ENCODE measurements at regions not wholly inside any gene's neighbourhood (a gene's known extent, or its start where the extent isn't known, plus 50 kb on each side); places are given as distances from the start of the nearest gene placed in this dataset.

GRCh38 chr6:47146431-47147174 lies 104.5 kb upstream of the ADGRF1 start:
- intact Hi-C loops (cut with micrococcal nuclease), result no loop called here
- H3K9me3 Mint-ChIP-seq (ENCODE audit: insufficient read depth), result no peaks in the 10 kb centered on the region
- no peaks in the 10 kb centered on the region for H4K20me1 ChIP-seq (ENCODE audit: control insufficient read depth, insufficient read depth, low read length, poor library complexity, severe bottlenecking)
- ChIA-PET CTCF (no interaction called here), POLR2A (no interaction called here)
- no peak overlapping the region for H3K27ac Mint-ChIP-seq
- no peak overlapping the region for H3K9ac ChIP-seq (ENCODE audit: low read length)
- ATAC-seq (ENCODE audit: low read depth) (no peak), DNase-seq (no peak)
- peaks cover 17% of the 10 kb centered on the region for H3K27me3 Mint-ChIP-seq
- no peaks in the 10 kb centered on the region for H3K36me3 ChIP-seq (replicated peaks in 1 of 2; ENCODE audit: control extremely low read depth in 1 of 2, control insufficient read depth in 1 of 2, extremely low read depth in 1 of 2, insufficient read depth in 2 of 2, low read length in 1 of 2)
- H3K27ac ChIP-seq (ENCODE audit: low read length in 2 of 2), result no peak overlapping the region
- no peak overlapping the region for H3K4me2 ChIP-seq (replicated peaks; ENCODE audit: low read depth, low read length, poor library complexity, severe bottlenecking)
- no peak overlapping the region for H3K4me3 Mint-ChIP-seq
- H3K4me1 ChIP-seq (ENCODE audit: control insufficient read depth in 2 of 2, insufficient read depth in 2 of 2, low read length in 2 of 2), result no peaks in the 10 kb centered on the region
- TF ChIP-seq EZH2 (IDR thresholded peaks at IDR 0.05; ENCODE audit: borderline replicate concordance, insufficient read depth, low read depth, low read length, poor library complexity, severe bottlenecking) (no peak), CTCF (IDR thresholded peaks at IDR 0.05) (no peak)
- H3K4me3 ChIP-seq (ENCODE audit: control extremely low read depth in 1 of 5, extremely low read depth in 1 of 5, insufficient read depth in 1 of 5, low read depth in 2 of 5, low read length in 4 of 5), result no peak overlapping the region
- H2AFZ ChIP-seq (ENCODE audit: insufficient read depth, low read depth, low read length, poor library complexity, severe bottlenecking), result no peak overlapping the region
- 0% methylated on average over 1 of the region's 2 CpGs for WGBS (ENCODE audit: insufficient coverage)
- no peaks in the 10 kb centered on the region for H3K9me3 ChIP-seq (ENCODE audit: control extremely low read depth in 1 of 3, control insufficient read depth in 2 of 3, insufficient read depth in 1 of 3, low read length in 2 of 3)
- H3K79me2 ChIP-seq (ENCODE audit: control insufficient read depth, insufficient read depth, low read length), result no peaks in the 10 kb centered on the region
- H3K4me1 Mint-ChIP-seq, result no peaks in the 10 kb centered on the region
- H3K27me3 ChIP-seq (replicated peaks in 1 of 4; ENCODE audit: control extremely low read depth in 1 of 4, control insufficient read depth in 3 of 4, insufficient read depth in 4 of 4, low read length in 3 of 4), result no peaks in the 10 kb centered on the region

GRCh38 chr6:47145212-47145611 lies 103.1 kb upstream of the ADGRF1 start:
- POLR2A ChIA-PET, result no interaction called here
- intact Hi-C loops (cut with micrococcal nuclease), result no loop called here
- H3K27me3 ChIP-seq (replicated peaks in 1 of 4; ENCODE audit: control extremely low read depth in 1 of 4, control insufficient read depth in 3 of 4, insufficient read depth in 4 of 4, low read length in 3 of 4), result no peaks in the 10 kb centered on the region

More at GRCh38 chr6:47145212-47145611, 103.1 kb upstream of the ADGRF1 start:
- DNase-seq (no peak), ATAC-seq (ENCODE audit: low read depth) (no peak)
- H3K4me3 ChIP-seq (ENCODE audit: control extremely low read depth in 1 of 5, extremely low read depth in 1 of 5, insufficient read depth in 1 of 5, low read depth in 2 of 5, low read length in 4 of 5), result no peak overlapping the region
- no peak overlapping the region for H2AFZ ChIP-seq (ENCODE audit: insufficient read depth, low read depth, low read length, poor library complexity, severe bottlenecking)
- no peak overlapping the region for H3K4me3 Mint-ChIP-seq
- no peaks in the 10 kb centered on the region for H3K4me1 Mint-ChIP-seq
- H3K9me3 Mint-ChIP-seq (ENCODE audit: insufficient read depth), result no peaks in the 10 kb centered on the region
- peaks cover 14% of the 10 kb centered on the region for H3K27me3 Mint-ChIP-seq
- no peaks in the 10 kb centered on the region for H3K79me2 ChIP-seq (ENCODE audit: control insufficient read depth, insufficient read depth, low read length)
- H3K36me3 ChIP-seq (replicated peaks in 1 of 2; ENCODE audit: control extremely low read depth in 1 of 2, control insufficient read depth in 1 of 2, extremely low read depth in 1 of 2, insufficient read depth in 2 of 2, low read length in 1 of 2), result no peaks in the 10 kb centered on the region
- H3K9ac ChIP-seq (ENCODE audit: low read length), result no peak overlapping the region
- H3K27ac Mint-ChIP-seq, result no peak overlapping the region
- H3K27ac ChIP-seq (ENCODE audit: low read length in 2 of 2), result no peak overlapping the region
- H3K9me3 ChIP-seq (ENCODE audit: control extremely low read depth in 1 of 3, control insufficient read depth in 2 of 3, insufficient read depth in 1 of 3, low read length in 2 of 3), result no peaks in the 10 kb centered on the region
- H4K20me1 ChIP-seq (ENCODE audit: control insufficient read depth, insufficient read depth, low read length, poor library complexity, severe bottlenecking), result no peaks in the 10 kb centered on the region
- no peak overlapping the region for H3K4me2 ChIP-seq (replicated peaks; ENCODE audit: low read depth, low read length, poor library complexity, severe bottlenecking)
- no peaks in the 10 kb centered on the region for H3K4me1 ChIP-seq (ENCODE audit: control insufficient read depth in 2 of 2, insufficient read depth in 2 of 2, low read length in 2 of 2)
- TF ChIP-seq CTCF (IDR thresholded peaks at IDR 0.05) (no peak), EZH2 (IDR thresholded peaks at IDR 0.05; ENCODE audit: borderline replicate concordance, insufficient read depth, low read depth, low read length, poor library complexity, severe bottlenecking) (no peak)
- CTCF ChIA-PET, result no interaction called here

All from B cell (primary cell).